ENCODE measurements at regions not wholly inside any gene's neighbourhood (a gene's known extent, or its start where the extent isn't known, plus 50 kb on each side); places are given as distances from the start of the nearest gene placed in this dataset.
"Not testable (repeated sequence)": the region's sequence is repeated elsewhere in the genome, so short reads cannot be mapped to it uniquely, and the experiment has no call there.

DNA sequence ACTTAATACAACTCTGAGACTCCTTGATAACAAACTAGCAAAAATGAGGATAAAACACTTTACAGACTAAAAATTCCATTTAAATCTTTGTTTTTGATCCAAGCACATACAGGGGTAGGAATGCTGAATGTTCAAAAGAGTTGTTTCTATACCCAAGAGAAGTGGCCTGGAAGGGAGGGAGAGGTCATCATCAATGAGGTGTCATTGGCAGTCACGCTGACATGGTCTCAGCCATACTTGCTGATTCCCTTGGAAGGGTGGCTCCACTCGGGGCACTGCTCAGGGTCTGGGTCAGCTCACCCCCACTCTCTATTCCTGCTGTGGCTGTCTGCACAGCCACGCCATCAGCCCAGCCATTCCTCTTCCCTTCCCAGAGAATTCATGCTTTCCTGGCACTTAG is 105.2 kb upstream of the PELI1 start:
- Histone ChIP-seq H3K9me3 (no peaks in the 10 kb centered on the region), H3K4me2 (no peak overlapping the region), H3K27me3 (no peaks in the 10 kb centered on the region), H3K4me3 (no peak overlapping the region), H3K9ac (no peak overlapping the region), H4K20me1 (no peaks in the 10 kb centered on the region), H3K4me1 (no peaks in the 10 kb centered on the region), H3K36me3 (no peaks in the 10 kb centered on the region), H3K27ac (no peak overlapping the region)
- no peak for TF ChIP-seq Cebpa-rat (IDR thresholded peaks at IDR 0.05)

DNA sequence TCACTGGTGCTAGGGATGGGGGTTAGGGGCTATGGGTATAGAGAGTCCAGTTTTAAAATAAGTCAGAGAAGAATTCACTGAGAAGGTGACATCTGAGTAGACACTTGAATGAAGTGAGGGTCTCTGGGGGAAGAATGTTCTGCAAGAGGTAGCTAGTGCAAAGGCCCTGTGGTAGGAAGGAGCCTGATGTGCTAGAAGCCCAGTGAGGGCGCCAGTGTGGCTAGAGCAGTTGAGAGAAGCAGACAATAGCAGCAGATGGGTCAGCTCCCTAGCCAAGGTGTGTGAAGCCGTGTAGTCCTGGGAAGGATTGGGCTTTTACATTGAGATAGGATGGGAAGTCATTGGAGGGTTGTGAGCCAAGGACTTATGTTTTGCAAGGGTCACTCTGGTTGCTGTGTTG is 105.8 kb upstream of the PELI1 start:
- H3K4me2 ChIP-seq = no peak overlapping the region

DNA sequence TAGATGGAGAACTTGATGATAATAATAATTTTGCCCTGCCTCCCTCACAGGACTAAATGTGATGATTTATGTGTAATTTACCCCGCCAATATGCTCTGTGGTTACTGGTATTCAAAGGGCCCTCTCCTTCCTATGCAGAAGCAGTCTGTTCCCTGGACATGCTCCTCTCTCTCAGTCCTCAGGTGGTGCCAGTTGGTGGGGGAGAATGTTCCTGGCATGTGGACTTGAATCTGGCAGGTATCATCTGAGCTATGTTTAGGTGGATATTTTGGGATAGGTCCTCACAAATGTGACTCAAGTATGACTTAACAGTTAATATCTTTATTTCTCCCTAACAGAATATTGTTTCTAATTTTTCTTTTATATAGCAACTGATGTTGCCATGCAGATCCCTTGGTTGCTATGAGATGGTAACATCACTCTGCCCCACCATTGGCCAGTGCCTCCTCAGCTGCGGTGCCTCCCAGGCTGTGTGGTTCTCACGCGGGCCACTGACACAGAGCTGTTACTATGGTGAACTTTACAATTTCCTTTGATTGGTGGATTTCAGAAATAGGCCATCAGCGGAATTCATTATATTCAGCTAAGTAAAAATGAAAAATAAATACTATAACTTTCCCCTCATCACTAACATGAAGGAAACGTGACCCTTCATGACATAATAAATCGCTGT is 106.7 kb upstream of the PELI1 start:
- H3K4me1 ChIP-seq = no peaks in the 10 kb centered on the region
- TF ChIP-seq Cebpa-rat (IDR thresholded peaks at IDR 0.05) = no peak
- H3K36me3 ChIP-seq = no peaks in the 10 kb centered on the region
- no peak overlapping the region for H3K9ac ChIP-seq
- H3K4me2 ChIP-seq = no peak overlapping the region
- no peaks in the 10 kb centered on the region for H3K27me3 ChIP-seq
- no peak overlapping the region for H3K27ac ChIP-seq
- no peaks in the 10 kb centered on the region for H4K20me1 ChIP-seq
- H3K4me3 ChIP-seq = no peak overlapping the region
- no peaks in the 10 kb centered on the region for H3K9me3 ChIP-seq

More for the DNA sequence above, 105.8 kb upstream of the PELI1 start:
- Histone ChIP-seq H3K27me3 (no peaks in the 10 kb centered on the region), H3K9ac (no peak overlapping the region), H4K20me1 (no peaks in the 10 kb centered on the region), H3K9me3 (no peaks in the 10 kb centered on the region), H3K4me1 (no peaks in the 10 kb centered on the region), H3K4me3 (no peak overlapping the region), H3K27ac (no peak overlapping the region), H3K36me3 (no peaks in the 10 kb centered on the region)
- TF ChIP-seq Cebpa-rat (IDR thresholded peaks at IDR 0.05) = no peak

DNA sequence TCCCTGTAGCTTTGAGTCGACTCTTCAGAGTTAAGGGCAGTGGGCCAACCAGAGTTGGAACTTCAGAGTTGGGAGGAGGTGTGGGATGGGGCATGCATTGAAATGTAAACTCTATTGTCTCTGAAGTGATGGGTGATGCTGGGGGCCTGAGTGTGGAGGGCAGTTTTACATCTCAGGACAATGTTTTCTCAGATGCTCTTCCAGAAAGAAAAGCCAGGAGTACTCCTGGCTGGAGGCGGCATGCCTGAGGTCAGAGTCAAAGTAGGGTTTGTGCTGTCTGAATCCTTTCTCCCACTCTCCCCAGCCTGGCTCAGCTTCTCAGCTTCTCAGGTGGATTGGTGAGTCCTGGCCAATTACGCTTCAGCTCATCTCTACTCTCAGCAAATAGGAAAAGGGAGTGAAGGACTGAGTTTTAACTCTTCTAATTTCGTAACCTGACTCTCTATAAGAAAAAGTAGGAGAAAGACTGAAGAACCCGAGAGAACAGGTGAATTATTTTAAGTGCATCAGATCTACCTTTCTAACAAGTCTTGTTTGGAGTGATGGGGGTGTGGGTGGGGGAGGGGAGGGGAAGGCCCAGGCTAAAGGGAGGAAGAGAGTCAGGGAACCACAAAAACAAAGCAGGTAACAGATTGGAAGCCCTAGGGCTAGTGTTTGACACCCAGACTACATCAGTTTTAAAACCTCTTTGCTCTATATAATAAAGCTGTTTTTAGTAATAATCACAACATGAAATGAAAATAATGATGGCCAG is 107.5 kb upstream of the PELI1 start:
- Histone ChIP-seq H3K9me3 (no peaks in the 10 kb centered on the region), H3K36me3 (no peaks in the 10 kb centered on the region), H3K4me1 (no peaks in the 10 kb centered on the region), H4K20me1 (no peaks in the 10 kb centered on the region), H3K9ac (no peak overlapping the region), H3K4me2 (no peak overlapping the region), H3K4me3 (no peak overlapping the region), H3K27me3 (no peaks in the 10 kb centered on the region), H3K27ac (no peak overlapping the region)
- no peak for TF ChIP-seq Cebpa-rat (IDR thresholded peaks at IDR 0.05)

DNA sequence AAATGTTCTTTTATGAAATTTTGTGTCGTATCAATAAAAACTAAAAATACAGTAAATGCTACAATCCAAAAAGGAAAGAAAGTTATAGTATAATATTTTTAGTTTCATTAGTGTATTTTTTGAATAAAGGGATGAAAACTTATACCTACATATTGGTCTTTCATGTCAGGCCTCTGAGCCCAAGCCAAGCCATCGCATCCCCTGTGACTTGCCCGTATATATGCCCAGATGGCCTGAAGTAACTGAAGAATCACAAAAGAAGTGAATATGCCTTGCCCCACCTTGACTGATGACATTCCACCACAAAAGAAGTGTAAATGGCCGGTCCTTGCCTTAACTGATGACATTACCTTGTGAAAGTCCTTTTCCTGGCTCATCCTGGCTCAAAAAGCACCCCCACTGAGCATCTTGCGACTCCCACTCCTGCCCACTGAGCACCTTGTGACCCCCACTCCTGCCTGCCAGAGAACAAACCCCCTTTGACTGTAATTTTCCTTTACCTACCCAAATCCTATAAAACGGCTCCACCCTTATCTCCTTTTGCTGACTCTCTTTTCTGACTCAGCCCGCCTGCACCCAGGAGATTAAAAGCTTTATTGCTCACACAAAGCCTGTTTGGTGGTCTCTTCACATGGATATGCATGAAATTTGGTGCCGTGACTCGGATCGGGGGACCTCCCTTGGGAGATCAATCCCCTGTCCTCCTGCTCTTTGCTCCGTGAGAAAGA is 108.2 kb upstream of the PELI1 start:
- not testable (repeated sequence) for H4K20me1 ChIP-seq, H3K9ac ChIP-seq, H3K27ac ChIP-seq, H3K4me2 ChIP-seq, H3K27me3 ChIP-seq, H3K4me1 ChIP-seq, H3K4me3 ChIP-seq, H3K36me3 ChIP-seq, H3K9me3 ChIP-seq

DNA sequence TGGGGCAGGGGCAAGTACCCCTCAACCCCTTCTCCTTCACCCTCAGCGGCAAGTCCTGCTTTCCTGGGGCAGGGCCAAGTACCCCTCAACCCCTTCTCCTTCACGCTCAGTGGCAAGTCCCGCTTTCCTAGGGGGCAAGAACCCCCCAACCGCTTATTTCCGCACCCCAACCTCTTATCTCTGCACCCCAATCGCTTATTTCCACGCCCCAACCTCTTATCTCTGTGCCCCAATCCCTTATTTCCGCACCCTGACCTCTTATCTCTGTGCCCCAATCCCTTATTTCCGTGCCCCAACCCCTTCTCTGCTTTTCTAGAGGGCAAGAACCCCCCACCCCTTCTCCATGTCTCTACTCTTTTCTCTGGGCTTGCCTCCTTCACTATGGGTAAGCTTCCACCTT is 109.2 kb upstream of the PELI1 start:
- H3K4me2 ChIP-seq, H3K36me3 ChIP-seq, H3K27ac ChIP-seq, H3K27me3 ChIP-seq, H3K9me3 ChIP-seq, H3K9ac ChIP-seq, H3K4me1 ChIP-seq, H3K4me3 ChIP-seq, H4K20me1 ChIP-seq: not testable (repeated sequence)

DNA sequence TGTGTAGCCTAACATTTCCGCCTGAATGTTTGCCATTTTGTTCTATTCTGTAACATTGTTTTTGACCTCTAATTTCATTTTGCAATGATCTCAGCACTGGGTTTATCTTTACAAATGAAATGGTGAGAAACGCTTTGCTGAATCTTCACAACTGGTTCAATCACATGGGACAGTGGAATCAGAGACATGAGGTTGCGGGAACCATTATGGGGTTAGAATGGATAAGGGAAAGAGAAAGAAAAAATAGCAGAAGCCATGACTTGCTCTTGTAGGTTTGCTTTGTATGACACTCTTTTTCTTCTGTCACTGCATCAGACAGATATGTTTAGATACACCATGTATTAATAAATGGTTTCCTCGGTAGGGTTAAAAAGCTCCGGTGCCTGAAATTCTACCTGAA is 114.3 kb upstream of the PELI1 start:
- no peaks in the 10 kb centered on the region for H3K9me3 ChIP-seq
- TF ChIP-seq Cebpa-rat (IDR thresholded peaks at IDR 0.05) = no peak

DNA sequence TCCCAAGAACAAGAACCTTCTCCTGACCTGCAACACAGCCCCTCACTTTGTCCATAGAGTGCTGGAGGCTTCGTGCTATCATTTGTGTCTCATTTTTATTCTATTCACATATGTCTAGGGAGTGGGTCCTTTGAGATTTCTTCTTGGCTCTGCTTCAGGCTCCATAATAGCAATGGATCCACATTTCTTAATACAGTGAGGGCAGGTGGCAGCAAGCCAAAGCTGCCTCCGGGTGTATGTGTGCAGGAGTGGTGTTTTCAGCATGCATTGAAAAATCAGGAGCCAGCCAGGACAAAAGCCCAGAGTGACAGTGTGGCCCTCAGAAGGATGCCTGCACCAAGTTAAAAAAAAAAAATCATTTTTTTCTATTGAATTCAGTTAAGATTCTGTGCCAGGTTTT is 115.1 kb upstream of the PELI1 start:
- H3K4me2 ChIP-seq = no peak overlapping the region
- no peak overlapping the region for H3K4me3 ChIP-seq
- TF ChIP-seq Cebpa-rat (IDR thresholded peaks at IDR 0.05) = no peak
- H4K20me1 ChIP-seq = no peaks in the 10 kb centered on the region
- no peaks in the 10 kb centered on the region for H3K36me3 ChIP-seq
- H3K4me1 ChIP-seq = peaks cover 11% of the 10 kb centered on the region
- H3K27ac ChIP-seq = no peak overlapping the region
- no peak overlapping the region for H3K9ac ChIP-seq
- no peaks in the 10 kb centered on the region for H3K9me3 ChIP-seq
- H3K27me3 ChIP-seq = no peaks in the 10 kb centered on the region

More for the DNA sequence above, 114.3 kb upstream of the PELI1 start:
- peaks cover 11% of the 10 kb centered on the region for H3K4me1 ChIP-seq
- no peak overlapping the region for H3K9ac ChIP-seq
- no peaks in the 10 kb centered on the region for H3K27me3 ChIP-seq
- no peaks in the 10 kb centered on the region for H3K36me3 ChIP-seq
- H3K27ac ChIP-seq = no peak overlapping the region
- no peaks in the 10 kb centered on the region for H4K20me1 ChIP-seq
- H3K4me3 ChIP-seq = no peak overlapping the region
- no peak overlapping the region for H3K4me2 ChIP-seq

DNA sequence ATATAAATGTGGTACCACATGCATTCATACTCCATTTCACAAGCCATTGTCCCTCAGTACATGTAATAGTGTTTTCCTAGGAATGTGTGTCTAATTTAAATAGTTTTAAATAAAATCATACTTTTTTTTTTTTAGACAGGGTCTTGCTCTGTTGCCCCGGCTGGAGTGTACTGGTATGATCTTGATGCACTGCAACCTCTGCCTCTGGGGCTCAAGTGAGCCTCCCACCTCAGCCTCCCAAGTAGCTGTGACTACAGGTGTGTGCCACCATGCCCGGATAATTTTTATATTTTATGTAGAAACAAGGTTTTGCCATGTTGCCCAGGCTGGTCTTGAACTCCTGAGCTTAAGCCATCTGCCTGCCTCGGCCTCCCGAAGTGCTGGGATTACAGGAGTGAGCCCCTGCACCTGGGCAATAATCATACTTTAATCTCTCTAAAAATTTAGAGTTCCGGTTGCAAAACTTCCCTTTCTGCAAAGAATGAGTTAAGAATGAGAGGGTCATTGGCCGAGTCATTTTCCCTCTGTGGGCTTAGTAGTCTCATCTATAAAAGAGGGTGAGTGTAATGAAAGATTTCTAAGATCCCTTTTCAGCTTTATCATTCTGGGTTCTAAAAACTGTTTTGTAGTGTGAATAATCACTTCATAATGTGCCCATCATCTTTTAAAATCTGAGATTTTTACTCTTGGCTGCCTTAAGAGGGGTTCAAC is 116.0 kb upstream of the PELI1 start:
- Histone ChIP-seq H4K20me1 (no peaks in the 10 kb centered on the region), H3K9ac (no peak overlapping the region), H3K4me1 (peaks cover 11% of the 10 kb centered on the region), H3K4me2 (peak overlapping the region; percentile 75), H3K4me3 (no peak overlapping the region), H3K27me3 (no peaks in the 10 kb centered on the region), H3K27ac (0 out of 2 replicates have a peak overlapping the region, but pooled peaks have one; percentile 20), H3K36me3 (no peaks in the 10 kb centered on the region), H3K9me3 (no peaks in the 10 kb centered on the region)
- TF ChIP-seq Cebpa-rat (IDR thresholded peaks at IDR 0.05) = no peak

Data from BLaER1 (cell line).